Skeletal muscle cell (primary cell): ENCODE measurements at regions not wholly inside any gene's neighbourhood (a gene's known extent, or its start where the extent isn't known, plus 50 kb on each side); places are given as distances from the start of the nearest gene placed in this dataset.
"Not testable (repeated sequence)": the region's sequence is repeated elsewhere in the genome, so short reads cannot be mapped to it uniquely, and the experiment has no call there.

Experiments
- DNase-seq: peaks from one replicate; pipeline ENCODE4 v3.0.0-alpha.2; 2010; ENCODE audit warnings: low read depth
- H3K4me3 ChIP-seq: 2 replicates; pipeline ENCODE4 v1.5.1; 2011; ENCODE audit warnings: low read depth, mild to moderate bottlenecking, control low read depth, low read length, moderate library complexity

GRCh38 chr9:31045810-31046209, 1338.6 kb upstream of the ACO1 start:
- H3K4me3 ChIP-seq: no peak overlapping the region
- no peak for DNase-seq

GRCh38 chr9:31061592-31061991, 1322.9 kb upstream of the ACO1 start:
- not testable (repeated sequence) for DNase-seq, H3K4me3 ChIP-seq

- no peak overlapping the region for H3K4me3 ChIP-seq
- DNase-seq: no peak
Measured at GRCh38 chr9:31065691-31066090, 1318.8 kb upstream of the ACO1 start.

- no peak overlapping the region for H3K4me3 ChIP-seq
- no peak for DNase-seq
Measured at GRCh38 chr9:31067418-31067817, 1317.0 kb upstream of the ACO1 start.

- no peak for DNase-seq
- H3K4me3 ChIP-seq: no peak overlapping the region
Measured at GRCh38 chr9:31071606-31072286, 1312.7 kb upstream of the ACO1 start.

GRCh38 chr9:31078175-31078574, 1306.3 kb upstream of the ACO1 start:
- no peak for DNase-seq
- no peak overlapping the region for H3K4me3 ChIP-seq

- H3K4me3 ChIP-seq: no peak overlapping the region
- DNase-seq: no peak
Measured at GRCh38 chr9:31084350-31084749, 1300.1 kb upstream of the ACO1 start.

- H3K4me3 ChIP-seq: no peak overlapping the region
- peak; percentile 25 for DNase-seq
Measured at GRCh38 chr9:31089549-31090221, 1294.8 kb upstream of the ACO1 start.

GRCh38 chr9:31100311-31100710, 1284.1 kb upstream of the ACO1 start:
- no peak for DNase-seq

GRCh38 chr9:31103836-31104235, 1280.6 kb upstream of the ACO1 start:
- H3K4me3 ChIP-seq: no peak overlapping the region
- DNase-seq: peak; percentile 37

More at GRCh38 chr9:31100311-31100710, 1284.1 kb upstream of the ACO1 start:
- H3K4me3 ChIP-seq: no peak overlapping the region

- H3K4me3 ChIP-seq: no peak overlapping the region
- DNase-seq: no peak
Measured at GRCh38 chr9:31104249-31104648, 1280.2 kb upstream of the ACO1 start.

- no peak for DNase-seq
- no peak overlapping the region for H3K4me3 ChIP-seq
Measured at GRCh38 chr9:31112491-31112890, 1272.0 kb upstream of the ACO1 start.

- H3K4me3 ChIP-seq: no peak overlapping the region
- no peak for DNase-seq
Measured at GRCh38 chr9:31114346-31114745, 1270.1 kb upstream of the ACO1 start.

GRCh38 chr9:31119890-31120454, 1264.5 kb upstream of the ACO1 start:
- no peak overlapping the region for H3K4me3 ChIP-seq
- no peak for DNase-seq

- DNase-seq: no peak
- H3K4me3 ChIP-seq: no peak overlapping the region
Measured at GRCh38 chr9:31124389-31124788, 1260.1 kb upstream of the ACO1 start.

- DNase-seq: no peak
Measured at GRCh38 chr9:31135567-31135966, 1248.9 kb upstream of the ACO1 start.

GRCh38 chr9:31136524-31136923, 1247.9 kb upstream of the ACO1 start:
- DNase-seq: no peak
- no peak overlapping the region for H3K4me3 ChIP-seq

More at GRCh38 chr9:31135567-31135966, 1248.9 kb upstream of the ACO1 start:
- no peak overlapping the region for H3K4me3 ChIP-seq

- DNase-seq: peak; percentile 93
- no peak overlapping the region for H3K4me3 ChIP-seq
Measured at GRCh38 chr9:31137176-31138160, 1247.0 kb upstream of the ACO1 start.

- DNase-seq: no peak
- no peak overlapping the region for H3K4me3 ChIP-seq
Measured at GRCh38 chr9:31140316-31140715, 1244.1 kb upstream of the ACO1 start.

- DNase-seq: no peak
- no peak overlapping the region for H3K4me3 ChIP-seq
Measured at GRCh38 chr9:31142456-31142855, 1242.0 kb upstream of the ACO1 start.
